Renal cortex interstitium (tissue), 11 donors: ENCODE measurements at regions not wholly inside any gene's neighbourhood (a gene's known extent, or its start where the extent isn't known, plus 50 kb on each side); places are given as distances from the start of the nearest gene placed in this dataset.

ENCODE experiments used
- DNase-seq, 11 donors: peaks; one replicate each; pipeline ENCODE4 v3.0.0-alpha.2; 2013; ENCODE audit warnings: low read depth in 9 of 11, low spot score in 4 of 11; ENCODE audit errors: extremely low read depth in 1 of 11

DNA sequence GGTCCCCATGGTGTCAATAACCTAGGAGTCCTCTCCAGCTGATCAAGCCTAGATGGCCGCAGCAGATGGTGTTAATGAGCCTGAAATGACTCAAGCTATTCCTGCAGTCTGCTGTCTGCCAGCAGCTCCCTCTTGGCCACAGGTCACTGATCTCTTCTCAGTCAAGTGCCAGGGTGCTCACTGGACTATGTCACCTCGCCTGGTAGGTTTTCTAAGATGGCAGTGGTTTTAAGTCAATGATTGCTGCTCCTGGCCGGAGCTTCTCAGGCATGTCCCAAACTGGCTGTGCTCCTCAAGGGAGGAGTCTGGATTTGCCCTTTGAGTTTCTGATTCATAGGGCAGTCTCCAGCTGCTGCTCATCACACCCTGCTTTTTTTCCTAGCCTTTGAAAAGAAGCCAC lies 58.6 kb upstream of the SHISA6 start:
- DNase-seq = peak in 10 of 11 donors; percentile 13 to 44 (median 29)

DNA sequence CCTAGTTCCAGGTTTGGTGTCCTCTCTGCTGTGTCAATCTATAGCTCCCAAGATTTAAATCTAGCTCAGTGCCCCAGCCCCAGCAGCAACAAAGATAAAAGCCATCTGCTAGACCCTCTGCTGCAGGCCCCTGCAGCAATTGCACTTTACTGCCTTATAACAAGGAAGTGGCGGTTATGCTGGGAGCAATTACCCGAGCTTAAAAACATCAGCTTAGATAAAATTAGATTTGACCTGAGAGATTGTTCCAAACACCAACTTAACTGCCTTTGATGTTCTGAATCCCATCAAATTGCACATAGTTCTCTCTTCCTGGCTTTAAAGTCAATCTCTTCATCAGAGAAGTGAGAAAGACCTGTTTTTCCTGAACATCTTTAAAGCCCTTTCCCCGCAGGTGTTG lies 62.4 kb upstream of the SHISA6 start:
- no peak for DNase-seq

DNA sequence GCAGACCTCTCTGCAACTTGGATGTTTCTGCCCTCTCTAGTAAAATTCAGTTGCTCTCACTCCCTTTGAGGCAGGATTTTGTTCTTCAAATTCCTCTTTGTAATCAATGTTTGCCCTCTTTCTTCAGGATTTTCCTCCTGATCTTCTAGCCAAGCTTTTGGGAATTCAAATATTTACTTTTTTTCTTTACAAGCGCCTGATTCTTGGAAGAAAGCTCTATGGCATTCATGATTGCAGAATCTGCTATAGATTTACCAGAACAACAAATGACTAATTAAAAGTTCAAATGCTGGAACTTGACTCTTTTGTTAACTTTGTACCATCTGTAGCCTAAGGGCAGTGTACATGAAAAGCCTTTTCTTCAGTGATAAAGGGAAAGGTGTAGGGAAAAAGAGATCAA lies 63.7 kb upstream of the SHISA6 start:
- no peak for DNase-seq

DNA sequence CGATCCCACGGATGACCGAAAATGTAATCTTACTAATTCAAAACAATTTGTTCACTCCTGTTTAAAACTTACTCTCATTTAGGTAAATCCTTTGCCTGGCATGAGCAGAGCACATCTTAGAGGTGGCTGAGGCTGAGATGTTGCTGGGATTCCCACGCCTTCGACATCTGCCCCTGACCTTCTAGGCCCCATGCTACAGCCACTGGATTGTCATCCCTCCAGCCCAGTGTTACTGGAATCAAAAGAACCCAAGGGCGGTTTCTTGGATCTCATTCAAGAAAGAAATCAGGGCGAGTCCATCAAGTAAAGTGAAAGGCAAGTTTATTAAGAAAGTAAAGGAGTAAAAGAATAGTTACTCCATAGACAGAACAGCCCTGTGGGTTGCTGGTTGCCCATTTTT lies 64.5 kb upstream of the SHISA6 start:
- DNase-seq = no peak

DNA sequence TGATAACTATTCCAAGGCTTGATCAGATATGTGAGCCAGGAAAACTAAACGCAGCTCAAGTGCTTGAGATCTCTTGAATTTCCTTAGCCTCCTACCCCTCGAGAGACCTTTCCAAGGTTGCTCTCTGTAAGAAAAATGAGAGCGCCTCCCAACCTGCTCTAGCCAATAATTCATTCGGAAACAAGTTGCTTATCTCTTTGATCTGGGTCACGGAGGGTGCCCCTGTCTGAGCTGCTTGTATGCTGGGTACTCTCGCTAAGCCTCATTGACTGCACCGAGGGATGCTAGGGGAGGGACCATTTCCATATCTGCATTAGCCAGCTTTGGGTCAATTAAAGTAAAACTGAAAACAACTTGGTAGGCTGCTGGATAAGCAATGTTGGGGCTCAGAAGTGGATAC lies 70.1 kb upstream of the SHISA6 start:
- DNase-seq = peak in 7 of 11 donors; percentile 23 to 58 (median 32)

DNA sequence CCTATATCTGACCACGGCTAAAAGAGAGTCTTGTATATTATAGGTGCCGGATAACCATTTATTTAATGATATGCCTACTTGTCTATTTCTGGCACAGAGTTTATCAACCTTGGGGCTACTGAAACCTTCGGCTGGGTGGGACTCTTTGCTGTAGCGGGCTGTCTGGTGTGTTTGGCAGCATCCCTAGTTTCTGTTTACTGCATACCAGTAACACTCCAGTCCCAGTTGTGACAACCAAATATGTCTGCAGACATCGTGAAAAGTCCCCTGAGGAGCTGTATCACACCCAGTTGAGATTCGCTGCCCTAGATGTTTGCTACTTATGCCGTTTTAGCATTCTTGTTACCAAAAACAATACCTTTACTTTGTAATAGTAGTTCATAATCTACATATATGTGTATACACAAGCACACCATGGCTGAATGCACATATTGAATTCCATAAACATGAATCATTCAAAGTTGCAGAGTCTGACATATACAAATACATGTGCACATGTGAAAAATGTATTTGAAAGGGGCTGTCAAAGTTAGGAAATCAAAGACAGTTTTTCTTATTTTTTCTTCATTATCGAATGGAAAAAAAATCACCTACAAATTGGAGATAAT lies 89.1 kb upstream of the SHISA6 start:
- DNase-seq = no peak

DNA sequence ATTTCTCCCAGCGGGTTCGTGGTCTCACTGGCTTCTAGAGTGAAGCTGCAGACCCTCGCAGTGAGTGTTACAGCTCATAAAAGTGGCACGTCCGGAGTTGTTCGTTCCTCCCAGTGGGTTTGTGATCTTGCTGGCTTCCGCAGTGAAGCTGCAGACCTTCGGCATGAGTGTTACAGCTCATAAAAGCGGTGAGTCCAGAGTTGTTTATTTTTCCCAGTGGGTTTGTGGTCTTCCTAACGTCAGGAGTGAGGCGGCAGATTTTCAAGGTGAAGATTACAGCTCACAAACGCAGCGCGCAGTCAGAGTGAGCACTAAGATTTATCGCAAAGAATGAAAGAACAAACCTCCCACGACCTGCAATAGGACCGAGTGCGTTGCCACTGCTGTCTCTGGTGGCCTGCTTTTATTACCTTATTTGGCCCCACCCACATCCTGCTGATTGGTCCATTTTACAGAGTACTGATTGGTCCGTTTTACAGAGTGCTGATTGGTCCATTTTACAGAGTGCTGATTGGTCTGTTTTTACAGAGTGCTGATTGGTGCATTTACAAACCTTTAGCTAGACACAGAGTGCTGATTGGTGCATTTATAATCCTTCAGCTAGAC lies 90.0 kb upstream of the SHISA6 start:
- peak in 2 of 11 donors; percentile 11 to 32 for DNase-seq

DNA sequence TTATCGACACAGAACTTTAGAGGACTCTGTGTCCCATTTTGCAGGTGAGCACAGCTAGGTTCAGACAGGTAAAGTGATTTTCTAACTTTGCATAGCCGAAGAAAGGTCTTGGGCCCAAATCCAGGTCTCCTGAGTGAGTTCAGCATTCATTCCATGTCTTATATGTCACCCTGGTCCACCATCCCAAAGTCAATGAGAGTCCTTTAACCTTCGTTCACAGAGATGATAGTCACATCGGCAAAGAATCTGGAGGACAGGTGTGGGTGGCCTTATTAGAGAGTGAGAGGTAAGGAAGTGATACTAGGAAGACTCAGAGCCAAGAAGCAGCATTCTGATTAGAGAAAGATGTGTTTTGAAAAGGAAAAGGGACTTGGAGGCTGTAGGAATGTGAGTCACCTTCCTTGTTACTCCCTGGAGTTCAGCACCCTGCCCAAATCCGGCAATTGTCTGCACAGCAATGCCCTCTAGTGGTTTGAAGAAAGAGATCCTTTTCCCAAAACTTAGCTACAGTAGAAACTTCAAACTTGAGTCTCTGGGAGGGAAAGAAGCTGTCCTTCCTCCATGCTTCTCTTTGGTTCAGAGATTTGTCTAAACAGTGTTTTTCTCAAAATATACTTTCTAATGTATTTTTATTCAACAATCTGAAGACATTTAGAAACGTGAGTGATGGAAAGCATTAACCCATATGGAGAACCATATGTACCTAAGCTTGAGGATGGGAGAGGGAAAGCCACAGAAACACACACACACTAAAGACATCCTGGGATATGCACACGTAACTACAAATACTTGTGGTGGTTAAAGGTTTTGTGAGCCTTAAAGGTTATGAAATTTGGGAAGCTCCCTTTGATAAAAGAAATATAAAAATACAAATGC lies 96.4 kb upstream of the SHISA6 start:
- DNase-seq = peak in 2 of 11 donors; percentile 32 to 42

DNA sequence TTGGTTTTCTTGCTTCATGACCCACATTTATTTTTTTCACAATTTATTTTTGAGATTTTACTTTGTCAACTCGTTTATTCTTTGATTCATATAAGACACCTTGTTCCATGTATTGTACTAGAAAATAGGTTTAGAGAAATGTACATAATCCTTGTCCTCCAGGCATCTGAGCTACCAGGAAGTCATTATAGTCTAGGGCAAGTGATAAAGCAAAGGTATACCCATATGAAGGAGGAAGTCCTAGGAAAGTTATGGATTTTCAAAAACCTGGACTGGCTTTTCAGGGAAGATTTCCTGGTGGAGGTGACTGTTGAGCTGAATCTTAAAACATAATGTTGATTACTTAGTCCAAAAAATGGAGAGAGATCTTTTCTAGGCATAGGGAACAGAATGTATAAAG lies 98.8 kb upstream of the SHISA6 start:
- no peak for DNase-seq

DNA sequence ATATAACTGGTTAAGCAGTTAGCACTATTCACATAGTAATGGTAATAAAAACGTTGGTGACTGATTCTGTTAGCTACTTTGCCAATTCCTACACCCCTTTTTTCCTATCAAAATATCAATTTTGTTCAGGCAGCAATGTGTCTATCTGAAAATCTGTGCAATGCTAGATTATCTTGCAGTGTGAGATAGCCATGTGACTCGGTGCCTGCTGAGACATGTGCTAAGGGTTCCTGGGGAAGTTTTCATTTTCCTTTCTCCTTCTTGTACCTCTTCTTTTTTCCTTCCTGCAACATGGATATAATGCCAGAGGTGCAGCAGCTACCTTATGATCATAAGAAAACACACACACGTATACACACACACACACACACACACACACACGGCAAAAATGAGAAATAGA lies 100.5 kb upstream of the SHISA6 start:
- no peak for DNase-seq

DNA sequence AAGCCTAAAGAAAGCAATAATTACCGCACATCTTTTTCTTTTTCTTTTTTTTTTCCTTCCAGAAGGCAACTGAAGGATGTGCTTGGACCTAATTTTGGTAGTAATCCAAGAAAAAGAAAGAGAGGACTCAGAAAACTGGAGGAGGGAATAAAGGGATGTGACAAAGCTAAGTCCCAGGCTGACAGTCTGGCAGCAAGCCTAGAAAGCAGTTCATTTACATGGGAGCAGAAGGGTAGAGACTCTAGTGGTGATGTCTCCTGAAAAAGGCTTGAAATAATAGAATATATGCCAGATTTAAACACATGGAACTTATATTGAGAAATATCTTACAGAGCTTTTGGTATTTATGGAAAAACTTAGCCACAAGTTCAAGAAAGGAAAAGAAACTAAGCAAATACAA lies 101.0 kb upstream of the SHISA6 start:
- DNase-seq = peak in 9 of 11 donors; percentile 52 to 86 (median 74)

DNA sequence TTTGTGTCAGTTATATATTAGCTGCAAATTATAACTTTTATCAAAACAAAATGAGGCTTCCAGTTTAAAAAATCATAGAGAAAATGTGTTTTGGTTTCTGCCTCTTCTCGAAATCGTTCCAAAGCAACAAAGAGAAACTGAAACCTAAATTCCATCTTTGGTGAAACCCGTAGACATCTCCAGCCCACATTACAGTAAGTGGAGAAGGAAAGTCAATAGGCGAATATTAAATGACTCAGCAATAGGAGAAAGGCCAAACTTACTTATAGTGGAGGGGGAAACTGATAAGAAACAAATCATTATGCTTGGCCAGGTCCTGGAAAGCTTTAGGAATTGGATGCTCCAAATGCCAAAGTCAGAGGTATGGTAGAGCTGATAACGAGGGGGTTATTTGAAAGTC lies 103.0 kb upstream of the SHISA6 start:
- no peak for DNase-seq

DNA sequence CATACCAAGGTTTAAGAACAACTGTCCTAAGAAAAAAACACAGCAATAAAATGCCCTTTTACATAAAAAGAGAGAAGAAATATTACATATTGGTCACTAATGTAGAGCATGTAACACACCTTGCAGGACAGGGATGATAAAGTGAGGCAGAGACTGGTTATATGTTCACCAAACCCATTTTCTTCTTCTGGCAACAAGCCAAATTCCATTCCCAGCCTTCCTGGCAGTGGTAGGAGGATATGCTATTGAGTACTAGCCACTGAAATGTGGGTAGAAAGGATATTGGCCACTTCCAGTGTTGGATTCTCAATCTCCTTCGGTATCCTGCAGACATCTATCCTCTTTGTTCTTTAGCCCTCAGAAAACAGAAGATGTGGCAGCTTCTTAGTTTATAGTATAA lies 105.2 kb upstream of the SHISA6 start:
- no peak for DNase-seq

DNA sequence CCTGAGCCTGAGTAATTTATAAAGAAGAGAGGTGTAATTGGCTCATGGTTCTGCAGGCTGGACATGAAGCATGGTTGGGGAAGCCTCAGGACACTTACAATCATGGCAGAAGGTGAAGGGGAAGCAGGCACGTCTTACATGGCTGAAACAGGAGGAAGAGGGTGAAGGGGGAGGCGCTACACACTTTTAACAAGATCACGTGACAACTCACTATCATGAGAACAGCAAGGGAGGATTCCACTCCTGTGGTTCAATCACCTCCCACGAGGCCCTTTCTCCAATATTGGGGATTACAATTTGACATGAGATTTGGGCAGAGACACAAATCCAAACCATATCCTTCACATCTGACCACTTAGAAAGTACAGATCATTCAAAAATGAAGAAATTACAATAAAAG lies 110.6 kb upstream of the SHISA6 start:
- DNase-seq = no peak

DNA sequence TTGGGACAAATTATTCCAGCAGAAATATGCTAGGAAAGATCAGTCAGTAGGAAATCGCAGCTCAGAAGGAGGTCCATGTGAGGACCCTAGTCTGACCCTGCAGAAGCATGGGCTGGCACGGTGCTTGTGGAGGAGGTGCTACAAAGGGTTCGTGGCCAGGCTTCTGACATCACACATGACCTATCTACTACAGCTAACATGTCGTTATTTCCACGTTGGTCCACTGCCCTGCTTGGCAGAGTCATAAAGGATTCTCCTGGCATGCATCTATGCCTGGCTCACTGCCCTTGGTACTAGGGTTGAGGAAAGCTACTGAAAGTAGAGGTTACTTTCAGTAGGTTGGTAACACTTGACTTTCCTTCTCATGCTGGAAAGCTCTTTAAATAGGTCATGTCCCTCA lies 118.1 kb upstream of the SHISA6 start:
- no peak for DNase-seq

DNA sequence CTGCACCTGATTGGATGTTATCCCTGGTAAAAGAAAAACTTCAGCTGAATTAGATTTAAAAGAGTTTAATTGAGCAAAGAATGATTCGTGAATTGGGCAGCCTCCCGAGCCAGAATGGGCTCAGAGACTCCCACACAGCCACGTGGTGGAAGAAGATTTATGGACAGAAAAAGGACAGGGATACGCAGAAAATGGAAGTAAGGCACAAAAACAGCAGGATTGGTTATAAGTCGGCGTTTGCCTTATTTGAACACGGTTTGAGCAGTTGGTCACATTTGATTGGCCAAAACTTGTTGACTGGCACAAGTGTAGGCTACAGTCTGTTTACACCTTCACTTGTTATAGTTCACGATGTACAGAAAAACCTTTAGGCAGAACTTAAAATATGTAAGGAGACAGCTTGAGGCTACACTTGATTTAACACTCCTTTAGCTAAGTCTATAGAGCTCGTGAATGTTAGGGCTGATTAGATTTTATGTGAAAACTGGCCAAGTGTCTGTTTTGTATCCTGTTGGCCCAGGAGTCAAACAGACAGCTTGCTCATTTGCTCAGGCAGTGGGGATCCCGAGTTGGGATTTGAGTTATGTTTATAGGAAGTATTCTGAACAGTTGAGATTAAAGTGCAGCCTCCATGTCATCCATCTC lies 119.5 kb upstream of the SHISA6 start:
- peak in 3 of 11 donors; percentile 28 to 36 (median 31) for DNase-seq

DNA sequence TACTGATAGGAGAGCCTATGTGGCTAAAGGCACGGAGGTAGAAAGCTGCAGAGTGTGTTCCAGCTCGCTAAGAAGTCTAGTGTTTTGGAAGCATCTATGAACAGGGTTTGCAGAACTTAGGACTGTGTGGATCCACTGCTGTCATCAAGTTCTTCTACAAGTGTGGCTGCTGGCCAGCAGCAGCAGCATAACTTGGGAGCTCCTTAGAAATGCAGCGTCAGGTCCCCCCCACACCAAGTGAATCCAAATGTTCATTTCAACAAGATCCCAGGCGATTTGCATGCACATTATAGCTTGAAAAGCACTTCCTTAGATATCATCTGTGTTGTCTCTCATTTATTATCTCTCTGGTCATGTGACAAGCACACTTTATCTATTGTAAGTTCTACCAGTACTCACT lies 131.9 kb upstream of the SHISA6 start:
- no peak for DNase-seq

DNA sequence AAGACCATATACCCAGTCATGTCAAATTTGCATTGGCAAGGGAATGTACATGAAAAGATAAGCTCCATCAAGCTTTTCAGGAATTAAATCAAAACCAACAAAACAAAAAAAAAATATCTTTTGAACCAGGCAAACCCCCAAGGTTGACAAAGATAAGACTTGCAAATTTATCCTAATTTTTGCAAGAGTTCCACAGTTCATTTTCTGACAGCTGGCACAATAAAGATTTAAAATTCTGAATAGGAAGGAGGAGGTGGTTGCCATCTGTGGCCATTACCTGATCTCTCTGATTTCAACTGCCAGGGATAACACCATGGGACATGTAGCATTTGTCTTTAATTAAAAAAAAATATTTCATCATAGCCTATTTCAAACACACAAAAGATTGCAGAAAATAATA lies 135.9 kb upstream of the SHISA6 start:
- DNase-seq = no peak

DNA sequence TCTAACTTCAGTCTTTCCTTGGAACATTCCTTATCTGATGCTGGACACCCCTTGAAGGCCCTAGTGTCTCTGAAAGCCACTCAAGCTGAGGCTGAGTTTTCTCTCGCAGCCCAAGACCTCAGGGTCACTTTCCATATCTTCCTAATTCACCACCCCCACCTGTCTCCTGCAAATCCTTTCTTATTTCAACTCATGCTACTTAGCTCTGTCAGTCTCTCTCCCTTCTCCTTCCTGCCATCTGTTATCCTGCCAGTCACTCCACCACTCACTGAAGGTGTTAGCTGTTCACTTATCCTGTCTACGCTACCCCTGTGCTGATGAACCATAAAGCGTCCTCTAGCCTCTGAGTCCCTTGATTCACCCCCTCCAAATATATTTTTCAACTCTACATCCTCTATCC lies 143.9 kb upstream of the SHISA6 start:
- DNase-seq = no peak

DNA sequence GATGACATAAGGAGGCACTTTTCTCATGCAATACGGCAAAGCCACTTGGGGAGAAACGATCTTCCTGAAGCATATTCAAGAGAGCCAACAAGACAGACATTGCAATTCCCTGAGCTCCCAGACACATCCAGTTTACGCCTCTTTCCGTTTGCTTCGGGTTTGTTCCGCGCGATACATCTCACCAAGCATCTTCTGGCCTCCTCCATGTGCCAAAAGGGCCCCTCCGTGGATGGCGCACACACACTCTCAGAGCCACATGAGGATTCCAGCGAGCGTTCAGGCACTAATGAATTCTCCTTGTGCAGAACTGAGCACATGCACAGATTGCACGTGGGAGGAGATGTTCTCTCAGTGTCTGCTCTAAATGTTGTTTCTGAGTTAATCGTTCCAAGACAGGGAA lies 146.7 kb upstream of the SHISA6 start:
- no peak for DNase-seq
